Gastrocnemius medialis (tissue), 4 donors: ENCODE measurements at regions not wholly inside any gene's neighbourhood (a gene's known extent, or its start where the extent isn't known, plus 50 kb on each side); places are given as distances from the start of the nearest gene placed in this dataset.

Source experiments
- CTCF ChIP-seq, 5 experiments: fragments of 450-650 bp in 3 of 5; fragments of 200-600 bp in 2 of 5; sonication (generic) in 2 of 5; IDR thresholded peaks in 4 of 5; conservative IDR thresholded peaks in 1 of 5; 1 replicate in 4 of 5; 2 replicates in 1 of 5; pipeline ENCODE4 v1.5.1; 2016 to 2019; ENCODE audit warnings: antibody characterized with exemption in 5 of 5, mild to moderate bottlenecking in 3 of 5, moderate library complexity in 3 of 5
- POLR2A ChIP-seq, 2 donors: fragments of 450-650 bp; IDR thresholded peaks; one replicate each; pipeline ENCODE4 v1.6.1; 2017; ENCODE audit warnings: antibody characterized with exemption in 2 of 2, mild to moderate bottlenecking in 2 of 2, moderate library complexity in 2 of 2

- no peak for TF ChIP-seq POLR2A (IDR thresholded peaks at IDR 0.05)
- TF ChIP-seq CTCF (IDR thresholded peaks at IDR 0.05 in 4 of 5, conservative IDR thresholded peaks at IDR 0.05 in 1 of 5) = no peak
These were observed 511.9 kb downstream of the GBE1 start for GRCh38 chr3:81249540-81250029.
